GM12872 (cell line): ENCODE measurements at regions not wholly inside any gene's neighbourhood (a gene's known extent, or its start where the extent isn't known, plus 50 kb on each side); places are given as distances from the start of the nearest gene placed in this dataset.

ENCODE experiments used
- TF ChIP-seq, protein P1 (sequence below): IDR thresholded peaks from 3 replicates; pipeline ENCODE4 v1.5.1; 2011; ENCODE audit warnings: low read depth, mild to moderate bottlenecking, low read length, moderate library complexity; ENCODE audit not compliant: insufficient read depth

DNA sequence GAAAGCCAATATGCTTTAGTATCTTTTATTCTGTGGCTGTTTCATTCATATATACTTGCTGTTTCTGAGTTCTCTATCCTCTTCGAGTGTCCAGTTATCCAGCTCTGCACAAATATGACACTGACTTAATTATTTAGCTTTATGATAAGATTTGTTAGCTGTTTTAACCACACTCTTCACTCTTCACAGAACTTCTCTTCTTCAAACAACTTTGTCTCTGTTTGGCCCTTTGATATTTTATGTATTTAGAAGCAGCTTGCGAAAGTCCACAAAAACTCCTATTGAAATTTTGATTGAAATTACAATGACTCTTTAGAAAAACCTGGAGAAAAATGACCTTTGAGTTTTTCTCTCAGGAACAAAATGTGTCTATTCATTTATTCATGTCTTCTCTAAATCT is 407.0 kb downstream of the CPS1 start:
- TF ChIP-seq, protein P1, sequence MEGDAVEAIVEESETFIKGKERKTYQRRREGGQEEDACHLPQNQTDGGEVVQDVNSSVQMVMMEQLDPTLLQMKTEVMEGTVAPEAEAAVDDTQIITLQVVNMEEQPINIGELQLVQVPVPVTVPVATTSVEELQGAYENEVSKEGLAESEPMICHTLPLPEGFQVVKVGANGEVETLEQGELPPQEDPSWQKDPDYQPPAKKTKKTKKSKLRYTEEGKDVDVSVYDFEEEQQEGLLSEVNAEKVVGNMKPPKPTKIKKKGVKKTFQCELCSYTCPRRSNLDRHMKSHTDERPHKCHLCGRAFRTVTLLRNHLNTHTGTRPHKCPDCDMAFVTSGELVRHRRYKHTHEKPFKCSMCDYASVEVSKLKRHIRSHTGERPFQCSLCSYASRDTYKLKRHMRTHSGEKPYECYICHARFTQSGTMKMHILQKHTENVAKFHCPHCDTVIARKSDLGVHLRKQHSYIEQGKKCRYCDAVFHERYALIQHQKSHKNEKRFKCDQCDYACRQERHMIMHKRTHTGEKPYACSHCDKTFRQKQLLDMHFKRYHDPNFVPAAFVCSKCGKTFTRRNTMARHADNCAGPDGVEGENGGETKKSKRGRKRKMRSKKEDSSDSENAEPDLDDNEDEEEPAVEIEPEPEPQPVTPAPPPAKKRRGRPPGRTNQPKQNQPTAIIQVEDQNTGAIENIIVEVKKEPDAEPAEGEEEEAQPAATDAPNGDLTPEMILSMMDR = no peak

GRCh38 chr2:210964141-210964764 is 407.9 kb downstream of the CPS1 start:
- TF ChIP-seq, protein P1 = no peak

- TF ChIP-seq, protein P1 = no peak
These were observed 409.1 kb downstream of the CPS1 start for GRCh38 chr2:210965472-210965871.

DNA sequence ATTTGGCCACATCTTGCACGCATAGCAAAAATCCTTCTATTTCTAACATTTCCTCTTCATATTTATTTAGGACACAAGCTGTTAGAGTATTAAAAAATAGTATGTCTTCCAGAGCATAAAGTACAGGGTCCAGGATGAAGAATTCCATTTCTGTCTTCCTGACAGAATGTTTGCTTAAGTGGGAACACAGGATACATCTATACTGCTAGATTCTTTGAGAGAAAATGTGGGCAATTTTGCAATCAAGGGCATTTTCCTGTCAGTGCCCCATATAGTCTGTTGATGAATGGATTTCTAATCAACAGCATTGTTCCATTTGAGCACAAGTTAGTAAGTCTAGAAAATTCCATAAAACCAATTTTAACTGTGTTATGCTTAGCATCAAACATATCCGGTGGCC is 409.9 kb downstream of the CPS1 start:
- TF ChIP-seq, protein P1 = no peak

GRCh38 chr2:210971431-210971830 is 415.0 kb downstream of the CPS1 start:
- TF ChIP-seq, protein P1 = no peak

DNA sequence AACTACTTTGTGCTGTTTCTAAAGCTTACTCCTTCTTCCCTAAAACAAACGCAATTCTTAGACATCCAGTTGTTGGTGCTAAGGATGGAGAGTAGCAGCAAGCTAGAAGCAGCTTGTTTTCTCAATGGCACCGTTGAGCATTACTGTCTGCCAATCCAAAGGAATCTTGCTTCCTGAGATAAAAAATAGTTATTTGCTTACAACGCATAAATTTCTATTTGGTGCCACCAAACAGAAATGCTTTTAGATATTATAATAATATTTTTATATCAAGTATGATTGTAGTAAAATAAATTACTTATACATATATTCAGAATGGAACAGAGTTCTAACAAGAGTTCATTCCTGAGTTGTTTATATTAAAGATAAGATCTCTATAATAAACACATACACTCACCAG is 434.7 kb downstream of the CPS1 start:
- TF ChIP-seq, protein P1 = no peak

DNA sequence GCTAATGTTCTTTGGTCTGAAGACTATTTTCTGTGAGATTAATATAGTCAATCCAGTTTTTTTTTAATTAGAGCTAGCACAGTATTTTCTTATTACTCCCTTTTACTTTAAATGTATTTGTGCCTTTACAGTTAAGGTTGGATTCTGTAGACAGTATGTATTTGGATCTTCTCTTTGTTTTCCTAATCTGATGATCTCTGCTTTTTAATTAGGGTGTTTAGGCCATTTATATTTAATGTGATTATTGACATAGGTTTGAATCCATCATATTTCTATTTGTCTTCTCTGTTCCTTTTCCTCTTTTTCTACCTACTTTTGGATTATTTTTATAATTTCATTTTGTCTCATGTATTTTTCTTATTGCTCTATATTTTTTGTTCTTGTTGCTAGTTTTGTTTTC is 437.7 kb downstream of the CPS1 start:
- TF ChIP-seq, protein P1 = no peak

DNA sequence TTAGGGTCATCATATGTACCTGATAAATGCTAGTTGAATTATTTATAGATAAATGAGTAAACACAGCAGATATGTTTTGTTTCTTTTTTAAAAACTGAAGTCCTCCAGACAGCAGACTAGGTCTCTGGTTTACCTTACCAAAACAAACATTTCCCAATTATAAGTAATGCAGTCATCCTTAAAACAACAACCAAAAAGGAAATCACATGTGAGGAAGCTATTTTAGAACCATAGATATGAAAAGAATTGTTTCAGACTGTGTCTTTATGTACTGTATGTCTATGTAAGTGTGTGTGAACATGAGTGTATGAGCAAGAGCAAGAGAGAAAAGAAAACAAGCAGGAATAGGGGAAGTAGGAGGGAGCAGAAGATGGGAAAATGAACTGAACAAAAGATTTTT is 441.0 kb downstream of the CPS1 start:
- TF ChIP-seq, protein P1 = no peak
